ENCODE measurements at regions not wholly inside any gene's neighbourhood (a gene's known extent, or its start where the extent isn't known, plus 50 kb on each side); places are given as distances from the start of the nearest gene placed in this dataset.
"Not testable (repeated sequence)": the region's sequence is repeated elsewhere in the genome, so short reads cannot be mapped to it uniquely, and the experiment has no call there.

DNA sequence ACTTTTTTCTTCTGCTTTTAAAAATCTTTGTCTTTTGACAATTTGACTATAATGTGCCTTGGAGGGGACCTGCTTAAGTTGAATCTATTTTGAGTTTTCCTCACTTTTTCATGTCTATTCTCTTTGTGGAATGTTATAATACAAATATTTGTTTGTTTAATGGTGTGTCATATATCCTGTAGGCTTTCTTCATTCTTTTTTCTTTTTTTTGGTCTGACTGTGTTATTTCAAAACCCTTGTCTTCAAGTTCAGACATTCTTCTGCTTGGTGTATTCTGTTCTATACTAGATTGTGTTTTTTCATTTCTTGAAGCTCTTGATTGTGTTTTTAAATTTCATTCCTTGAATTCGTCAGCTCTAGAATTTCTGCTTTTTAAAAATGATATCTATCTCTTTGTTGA lies 228.2 kb downstream of the STK31 start:
- DNase-seq = no peak

DNA sequence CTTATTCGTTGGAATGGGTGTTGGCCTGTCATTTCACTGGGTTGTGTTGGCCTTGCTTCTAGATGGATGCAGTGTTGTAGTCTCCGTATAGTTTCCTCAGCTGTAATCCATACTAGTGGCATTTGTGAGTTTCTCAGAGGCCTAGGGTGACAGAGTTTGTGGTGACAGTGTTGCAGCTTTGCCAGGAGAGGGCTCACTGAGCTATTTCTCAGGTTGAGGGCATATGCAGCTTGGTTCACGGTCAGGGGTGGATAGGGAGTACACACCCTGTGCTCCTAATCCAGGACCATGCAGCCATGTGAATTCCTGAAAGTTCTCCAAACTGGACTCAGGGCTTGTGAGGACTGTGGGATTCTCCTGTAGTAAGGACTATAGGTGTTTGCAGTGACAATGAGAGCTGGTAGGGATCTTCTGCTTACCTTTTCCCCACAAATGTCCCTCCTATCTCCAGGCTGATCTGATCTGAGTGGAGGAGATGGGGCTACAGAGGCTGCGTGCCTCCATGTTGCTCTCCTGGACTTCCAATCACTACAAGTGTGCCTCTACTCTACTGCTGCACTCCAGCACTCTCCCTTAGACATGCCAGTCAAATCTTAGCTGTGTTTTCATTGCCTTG lies 229.0 kb downstream of the STK31 start:
- DNase-seq = no peak

DNA sequence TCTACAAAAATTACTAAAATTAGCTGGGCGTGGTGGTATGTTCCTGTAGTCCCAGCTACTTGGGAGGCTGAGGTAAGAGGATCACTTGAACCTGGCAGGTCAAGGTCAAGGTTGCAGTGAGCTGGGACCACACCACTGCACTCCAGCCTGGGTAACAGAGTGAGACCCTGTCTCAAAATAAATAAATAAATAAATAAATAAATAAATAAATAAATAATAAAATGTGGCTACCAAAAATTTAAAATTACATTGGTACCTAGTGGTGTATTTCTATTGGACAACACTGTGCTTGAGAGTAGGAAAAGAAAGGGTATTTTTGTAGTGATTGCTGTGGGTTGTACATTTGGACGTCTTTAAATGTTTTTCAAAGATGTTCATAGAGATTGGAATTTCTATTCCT lies 229.7 kb downstream of the STK31 start:
- not testable (repeated sequence) for DNase-seq

DNA sequence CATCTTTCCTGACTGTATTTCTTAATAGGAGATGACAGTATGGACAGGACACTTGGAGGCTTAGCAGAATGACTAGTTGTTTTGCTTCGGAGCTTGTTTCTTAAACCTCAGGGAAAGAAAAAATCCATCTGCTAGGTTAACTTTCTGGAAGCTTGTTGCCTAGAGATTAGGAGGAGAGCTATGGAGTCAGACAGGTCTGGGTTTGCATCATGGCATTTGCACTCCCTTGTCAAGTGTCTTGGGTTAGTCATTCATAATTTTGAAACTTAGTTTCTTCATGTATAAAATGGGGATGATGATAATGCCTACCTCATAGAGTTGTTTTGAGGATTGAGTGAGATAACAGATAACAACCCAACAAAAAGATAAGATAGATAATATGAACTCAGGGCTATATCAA lies 231.5 kb downstream of the STK31 start:
- no peak for DNase-seq

DNA sequence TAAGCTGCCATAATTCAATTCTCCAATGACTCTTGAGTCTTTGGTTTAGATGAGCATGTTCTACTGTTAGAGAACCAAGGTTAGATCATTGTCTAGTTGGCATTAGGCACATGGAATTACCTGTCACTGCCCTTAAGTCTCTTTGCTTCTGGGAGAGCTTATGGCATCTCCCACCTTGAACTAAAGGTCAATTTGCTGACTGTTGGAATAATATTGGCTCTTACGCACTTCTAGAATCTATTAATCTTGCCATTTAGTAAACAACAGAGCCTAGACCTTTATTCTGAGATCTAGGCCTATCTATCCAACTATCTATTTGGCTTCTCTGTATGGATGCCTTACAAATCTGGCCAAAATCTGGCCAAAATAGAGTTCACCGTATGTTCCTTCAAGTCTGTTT lies 232.0 kb downstream of the STK31 start:
- no peak for DNase-seq

DNA sequence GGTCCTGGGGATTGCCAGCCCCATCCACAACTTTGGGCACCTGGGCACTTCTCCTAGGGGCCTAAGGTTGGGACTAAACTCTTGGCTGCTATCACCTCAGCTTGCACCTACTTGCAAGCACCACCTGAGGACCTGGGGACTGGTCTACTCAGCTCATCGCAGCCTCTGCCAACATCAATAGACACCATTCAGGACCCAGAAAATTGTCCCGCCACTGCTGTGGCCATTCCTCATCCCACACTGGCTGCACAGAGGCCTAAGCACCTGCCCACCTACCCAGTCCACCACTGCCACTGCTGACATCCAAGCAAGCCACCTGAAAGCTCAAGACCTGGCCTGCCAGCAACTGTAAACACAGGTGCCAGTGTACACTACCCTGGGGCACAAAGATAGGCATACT lies 234.1 kb downstream of the STK31 start:
- no peak for DNase-seq

DNA sequence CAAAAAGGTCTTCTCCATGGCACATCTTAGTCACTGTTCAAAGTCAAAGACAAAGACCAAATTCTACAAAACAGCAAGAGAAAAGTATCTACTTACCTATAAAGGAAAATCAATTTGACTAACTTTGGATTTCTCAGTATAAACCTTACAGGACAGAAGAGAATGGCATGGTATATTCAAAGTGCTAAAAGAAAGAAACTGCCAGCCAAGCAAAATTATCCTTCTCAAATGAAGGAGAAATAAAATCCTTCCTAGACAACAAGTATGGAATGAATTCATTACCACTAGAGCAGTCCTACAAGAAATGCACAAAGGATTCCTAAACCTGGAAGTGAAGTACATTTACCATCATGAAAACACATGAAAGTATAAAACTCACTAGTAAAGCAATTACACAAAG lies 235.5 kb downstream of the STK31 start:
- DNase-seq = no peak

DNA sequence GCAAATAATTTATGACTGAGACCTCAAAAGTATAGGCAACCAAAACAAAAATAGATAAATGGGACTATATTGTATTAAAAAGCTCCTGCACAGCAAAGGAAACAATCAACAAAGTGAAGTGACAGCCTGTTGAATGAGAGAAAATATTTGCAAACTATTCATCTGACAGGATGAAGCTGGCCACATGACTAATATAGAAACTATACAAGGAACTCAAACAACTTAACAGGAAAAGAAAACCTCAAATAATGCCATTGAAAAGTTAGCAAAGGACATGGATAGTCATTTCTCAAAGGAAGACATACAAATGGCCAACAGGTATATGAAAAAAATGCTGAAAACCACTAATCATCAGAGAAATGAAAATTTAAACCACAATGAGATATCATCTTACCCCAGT lies 245.1 kb downstream of the STK31 start:
- DNase-seq = no peak

DNA sequence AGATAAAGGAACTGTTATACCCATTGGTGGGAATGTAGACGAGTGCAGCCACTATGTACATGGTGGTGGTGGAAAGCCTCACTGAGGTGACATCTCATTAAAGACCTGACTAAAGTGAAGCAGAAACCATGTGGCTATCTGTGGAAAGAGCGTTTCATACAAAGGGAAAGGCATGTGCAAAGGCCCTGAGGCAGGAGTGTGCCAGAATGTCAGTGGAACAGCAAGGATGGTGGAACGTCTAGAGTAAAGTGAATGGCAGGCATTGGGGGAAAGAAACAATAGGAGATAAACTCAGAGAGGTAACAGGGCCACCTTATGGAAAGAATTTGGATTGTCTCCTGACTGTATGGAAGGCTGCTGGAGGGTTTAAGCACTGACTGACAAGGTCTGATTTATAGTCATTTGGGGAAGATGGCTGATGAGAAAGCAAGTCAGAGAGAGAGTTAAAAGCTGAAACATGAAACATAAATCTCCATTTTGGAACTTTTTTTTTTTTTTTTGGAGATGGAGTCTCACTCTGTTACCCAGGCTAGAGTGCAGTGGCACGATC lies 245.7 kb downstream of the STK31 start:
- no peak for DNase-seq

DNA sequence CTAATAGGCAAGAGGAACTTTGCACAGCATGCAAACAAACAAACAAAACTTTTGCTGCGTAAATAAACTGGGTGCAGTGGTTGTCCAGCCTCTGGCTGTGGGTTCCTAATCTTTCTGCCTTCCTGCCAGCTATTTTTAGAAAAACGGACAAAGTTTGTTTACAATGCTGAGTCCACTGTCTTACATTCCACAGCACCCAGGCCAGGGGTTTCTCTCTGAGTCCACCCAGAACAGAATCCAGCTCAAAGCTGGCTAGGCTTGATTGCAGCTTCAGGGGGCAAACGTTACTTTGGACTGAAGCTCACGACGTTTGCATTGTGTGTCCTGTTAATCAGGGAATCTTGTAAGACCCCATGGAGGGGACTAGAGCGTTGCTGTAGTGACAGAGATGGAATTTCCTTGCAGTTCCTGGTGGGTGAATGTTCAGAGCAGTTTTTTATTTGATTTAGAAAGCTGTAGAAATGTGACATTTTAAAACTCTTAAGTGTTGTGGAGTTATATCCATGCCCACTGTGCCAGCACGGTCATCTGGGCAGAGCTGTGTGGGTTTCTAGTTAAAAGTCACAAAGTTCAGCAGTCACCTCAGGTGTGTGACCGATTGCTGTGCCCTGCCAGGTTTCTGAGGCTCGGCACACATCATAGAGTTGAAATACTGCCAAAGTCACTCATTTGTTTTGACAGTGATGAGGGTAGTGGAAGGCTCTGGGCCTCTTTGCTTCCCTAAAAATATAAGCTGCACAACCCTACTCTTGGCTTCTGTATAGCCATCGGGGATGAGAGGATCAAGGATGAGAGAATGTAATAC lies 247.0 kb downstream of the STK31 start:
- DNase-seq = no peak

DNA sequence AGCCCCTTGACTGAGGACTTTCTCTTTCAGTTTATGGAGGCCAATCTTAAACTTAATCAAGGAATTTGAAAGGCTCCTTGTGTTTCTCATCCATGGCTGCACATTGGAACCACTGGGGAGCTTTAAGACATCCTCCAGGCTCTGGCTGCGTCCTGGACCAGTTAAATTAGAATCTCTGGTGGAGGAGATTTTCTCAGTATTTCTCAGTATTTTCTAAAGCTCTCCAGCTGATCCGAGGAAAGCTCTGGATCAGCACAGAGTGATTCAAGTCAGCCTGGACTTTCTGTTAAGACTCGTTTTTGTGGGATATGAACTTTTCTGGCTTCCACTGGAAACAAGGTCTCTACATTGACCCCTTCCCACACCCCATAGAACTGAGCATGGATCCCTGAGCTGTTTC lies 249.8 kb downstream of the STK31 start:
- no peak for DNase-seq

DNA sequence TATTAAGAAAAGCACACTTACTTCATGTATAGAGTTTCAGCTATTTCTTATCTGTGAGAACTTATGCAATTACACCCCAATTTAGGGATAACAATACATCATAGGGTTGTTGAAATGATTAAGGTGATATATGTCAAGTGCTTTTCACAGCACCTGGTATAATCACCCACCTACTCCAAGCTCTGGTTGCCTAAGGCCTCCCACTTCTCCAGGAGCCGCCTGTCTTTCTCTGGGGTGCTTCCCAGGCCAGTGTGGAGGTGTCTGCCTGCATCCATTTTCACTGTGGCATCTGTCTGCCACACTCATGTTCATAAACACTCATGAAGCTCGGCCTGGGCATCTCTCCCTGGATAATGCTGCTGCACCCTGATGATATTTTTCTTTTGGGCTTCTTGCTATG lies 250.3 kb downstream of the STK31 start:
- DNase-seq = no peak

DNA sequence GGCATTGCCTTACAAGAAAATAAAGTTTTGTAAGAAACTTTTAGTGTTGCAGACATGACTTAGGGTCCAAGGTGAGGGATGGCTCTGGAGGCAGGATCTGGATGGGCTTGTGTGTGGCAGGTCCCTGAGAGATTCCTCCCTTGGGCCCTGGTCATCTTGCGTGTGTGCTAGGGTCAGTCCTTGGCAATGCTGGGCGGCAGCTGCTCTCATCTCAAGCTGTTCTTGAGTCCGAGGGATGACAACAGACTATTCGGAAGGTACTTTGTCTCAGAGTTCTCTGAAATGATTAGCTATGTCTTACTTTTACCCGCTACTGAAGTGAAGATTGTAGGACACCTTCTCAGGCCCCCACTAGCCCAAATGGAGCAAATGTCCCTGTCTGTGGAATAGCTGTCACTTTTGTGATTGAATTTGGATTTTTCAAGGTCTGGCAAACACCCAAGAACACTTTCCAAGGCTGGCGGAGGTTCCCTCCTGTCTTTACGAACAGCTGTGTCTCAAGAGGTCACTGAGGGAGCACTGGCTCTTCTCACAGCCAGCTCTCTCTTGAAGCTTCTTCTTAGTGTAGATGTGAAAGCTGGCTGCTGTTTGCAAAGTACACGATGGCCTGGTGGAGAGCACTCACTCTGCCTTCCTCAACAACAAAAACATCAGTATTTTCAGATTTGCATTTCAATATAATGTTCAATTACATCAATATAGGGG lies 253.6 kb downstream of the STK31 start:
- no peak for DNase-seq

DNA sequence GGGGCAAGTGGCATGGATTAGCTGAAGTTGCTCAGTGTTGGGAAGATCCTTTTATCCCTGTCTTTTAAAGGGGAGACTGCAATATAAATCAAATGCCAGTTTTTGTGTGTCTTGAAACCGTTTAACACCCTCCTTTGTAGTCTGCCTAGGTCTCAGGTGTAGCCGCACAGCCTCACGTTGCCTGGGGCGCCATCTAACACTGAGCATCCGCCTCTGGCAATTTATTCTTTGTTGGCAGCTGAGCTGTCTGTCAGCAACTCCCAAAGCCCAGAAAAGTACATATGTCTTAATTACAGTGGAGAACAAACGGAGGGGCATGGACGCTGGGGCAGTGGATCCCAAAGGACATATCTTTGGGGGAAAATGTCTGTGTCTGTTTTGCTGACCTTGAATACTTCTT lies 254.7 kb downstream of the STK31 start:
- DNase-seq = no peak

DNA sequence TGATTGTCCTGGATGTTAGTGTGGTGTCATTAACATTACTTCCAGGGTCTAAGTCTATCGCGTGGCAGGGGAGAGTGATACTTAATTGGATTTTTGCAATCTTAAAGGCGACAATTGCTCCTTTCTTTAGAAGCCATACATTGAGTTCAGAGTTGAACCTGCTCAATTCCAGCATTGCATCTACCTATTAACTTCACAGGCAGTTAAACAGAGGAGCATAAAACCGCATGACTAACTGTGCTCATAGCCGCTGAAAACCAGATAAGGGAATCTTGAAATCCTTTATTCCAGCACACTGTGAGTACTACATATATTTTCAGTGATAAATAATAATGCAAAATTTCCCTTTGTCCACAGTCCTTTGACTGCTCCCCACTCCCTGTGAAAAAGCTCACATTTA lies 255.3 kb downstream of the STK31 start:
- no peak for DNase-seq

DNA sequence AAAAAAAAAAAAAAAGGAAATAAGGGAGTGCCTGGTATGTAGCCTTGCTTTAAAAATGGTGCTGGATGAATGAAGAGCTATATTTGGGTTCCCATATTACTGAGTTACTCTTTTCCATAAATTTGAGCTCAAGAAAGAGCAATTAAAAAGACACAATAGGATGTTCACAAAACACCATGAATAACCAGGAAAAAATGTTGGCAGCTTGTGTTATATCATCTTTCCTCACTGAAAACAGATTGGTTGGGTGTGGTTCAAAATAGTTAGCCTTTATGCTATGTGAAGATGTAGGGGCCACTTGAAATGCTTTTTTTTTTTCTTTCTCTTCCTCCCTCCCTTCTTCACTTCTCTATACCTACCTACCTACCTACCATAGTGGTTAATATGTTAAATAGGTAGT lies 256.9 kb downstream of the STK31 start:
- DNase-seq = no peak

DNA sequence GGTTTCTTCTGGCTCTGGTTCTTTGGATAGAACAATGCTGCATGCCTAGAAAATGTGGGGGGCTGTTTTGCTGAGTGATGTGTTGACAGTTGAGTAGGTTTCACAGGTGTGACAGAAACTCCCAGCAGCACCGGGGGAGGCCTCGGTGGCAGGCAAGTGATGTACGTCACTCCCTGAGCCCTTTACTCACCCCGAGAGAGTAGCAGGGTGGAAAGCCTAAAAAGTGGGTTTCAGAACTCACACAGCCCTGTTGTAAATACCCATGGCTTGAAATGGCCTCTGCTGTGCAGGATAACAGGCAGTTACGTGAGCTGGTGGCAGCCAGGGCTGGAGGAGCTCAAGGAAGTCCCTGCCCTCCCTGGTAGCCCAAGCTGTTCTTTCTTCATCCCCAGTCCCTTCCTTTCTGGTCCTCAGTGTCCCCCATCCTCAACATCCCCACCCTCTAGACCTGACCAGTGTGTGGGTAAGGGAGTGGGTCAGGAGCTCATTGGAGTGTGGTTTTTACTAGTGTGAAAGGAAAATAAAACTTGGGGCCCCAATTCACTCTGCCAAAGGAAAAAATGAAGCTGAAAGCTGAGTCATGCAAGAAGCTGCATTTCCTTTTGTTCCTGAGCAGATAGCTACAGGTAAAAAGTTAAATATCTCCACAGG lies 258.1 kb downstream of the STK31 start:
- no peak for DNase-seq

DNA sequence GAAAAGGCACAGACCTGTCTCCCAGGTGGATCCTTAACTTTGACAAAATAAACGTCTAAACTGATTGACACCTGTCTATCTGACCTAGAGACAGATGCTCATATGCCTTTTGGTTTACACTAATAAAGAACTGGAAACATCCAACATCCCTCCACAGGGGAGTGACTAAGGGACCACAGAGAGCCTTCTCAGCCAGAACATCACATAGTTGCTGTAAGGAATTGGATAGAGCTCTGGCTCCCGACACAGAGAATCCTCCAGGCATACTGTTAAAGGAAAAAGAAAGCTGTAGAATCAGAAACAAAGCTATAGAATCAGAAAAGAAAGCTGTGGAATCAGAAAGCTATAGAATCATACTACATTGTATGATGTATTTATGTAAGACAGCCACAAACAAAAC lies 258.8 kb downstream of the STK31 start:
- no peak for DNase-seq

DNA sequence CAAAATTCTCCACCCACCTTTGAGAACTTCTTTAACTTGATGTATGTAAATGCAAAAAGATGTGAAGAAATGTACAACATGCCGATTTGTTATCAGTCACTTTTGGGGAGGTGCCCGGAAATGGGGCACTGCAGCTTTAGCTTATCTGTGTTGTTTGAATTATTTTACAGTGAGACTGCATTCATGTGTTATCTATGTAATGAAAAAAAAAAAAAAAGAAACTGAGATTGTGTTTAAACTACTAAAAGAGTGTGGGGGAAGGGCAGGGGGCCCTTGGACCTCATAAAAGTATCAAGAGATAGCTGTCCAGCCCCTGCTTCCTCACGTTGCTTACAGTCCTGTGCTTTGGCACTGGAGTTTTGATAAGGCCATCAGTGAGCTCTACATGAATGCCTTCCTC lies 259.4 kb downstream of the STK31 start:
- no peak for DNase-seq

DNA sequence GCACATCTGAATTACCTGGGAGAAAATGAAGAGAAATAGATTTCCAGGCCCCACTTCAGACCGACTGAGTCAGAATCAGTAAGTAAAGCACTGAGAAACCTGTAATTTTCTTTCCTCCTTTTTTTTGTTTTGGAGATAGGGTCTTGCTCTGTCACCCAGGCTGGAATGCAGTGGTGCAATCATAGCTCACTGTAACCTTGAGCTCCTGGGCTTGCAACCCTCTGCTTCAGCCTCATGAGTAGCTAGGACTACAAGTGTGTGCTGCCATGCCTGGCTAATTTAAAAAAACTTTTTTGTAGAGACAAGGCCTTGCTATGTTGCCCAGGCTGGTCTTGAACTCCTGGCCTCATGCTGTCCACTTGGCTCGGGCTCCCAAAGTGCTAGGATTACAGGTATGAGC lies 260.2 kb downstream of the STK31 start:
- no peak for DNase-seq

DNA sequence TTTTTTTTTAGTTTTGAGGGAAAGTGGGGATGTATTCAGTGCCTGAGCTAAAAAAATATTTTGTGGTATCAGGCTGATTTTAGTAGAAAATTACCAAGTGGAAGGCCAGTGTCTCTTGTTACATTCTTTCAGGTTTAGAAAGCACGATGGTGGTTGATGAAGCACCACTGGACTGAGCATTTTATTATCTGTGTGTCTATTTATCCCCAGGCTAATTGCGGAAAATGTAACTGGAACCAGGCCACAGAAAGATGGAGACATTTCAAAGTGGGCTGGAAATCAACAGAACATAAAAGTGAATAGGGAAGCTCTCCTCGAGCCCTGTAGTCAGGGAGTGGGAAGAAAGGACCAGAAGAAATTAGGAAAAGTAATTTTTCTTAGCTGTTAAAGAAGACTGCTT lies 261.0 kb downstream of the STK31 start:
- DNase-seq = no peak

DNA sequence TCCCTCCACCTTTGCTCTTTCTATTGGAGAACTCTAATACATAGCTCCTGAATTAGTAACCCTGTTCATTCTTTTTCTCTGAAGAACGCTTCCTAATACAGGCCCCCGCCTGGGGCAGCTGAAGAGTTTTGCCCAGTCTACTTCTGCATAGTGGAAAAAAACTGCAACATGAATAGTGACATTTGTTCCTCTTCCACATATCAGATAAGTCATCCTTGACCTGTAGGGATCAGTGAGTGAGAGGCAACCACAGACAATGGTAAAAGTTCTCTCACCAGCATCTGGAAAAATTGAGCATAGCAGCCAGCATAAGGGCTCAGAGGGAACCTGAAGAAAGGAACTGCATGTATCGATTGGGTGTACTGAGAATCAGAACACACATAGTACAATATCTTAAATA lies 262.0 kb downstream of the STK31 start:
- no peak for DNase-seq

DNA sequence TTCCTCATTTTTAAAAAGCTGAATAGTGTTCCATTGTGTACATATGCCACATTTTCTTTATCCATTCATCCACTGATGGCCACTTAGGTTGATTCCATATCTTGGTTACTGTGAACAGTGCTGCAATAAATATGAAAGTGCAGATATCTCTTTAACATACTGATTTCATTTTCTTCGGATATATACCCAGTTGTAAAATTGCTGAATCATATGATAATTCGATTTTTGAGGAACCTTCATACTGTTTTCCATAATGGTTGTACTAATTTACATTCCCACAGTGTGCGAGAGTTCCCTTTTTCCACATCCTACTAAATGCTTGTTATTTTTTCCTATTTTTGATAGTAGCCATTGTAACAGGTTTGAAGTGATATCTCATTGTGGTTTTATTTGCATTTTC lies 263.2 kb downstream of the STK31 start:
- DNase-seq = no peak

Data from right kidney (tissue), 1 donor.